ENCODE measurements at regions not wholly inside any gene's neighbourhood (a gene's known extent, or its start where the extent isn't known, plus 50 kb on each side); places are given as distances from the start of the nearest gene placed in this dataset.

GRCh38 chr16:49939495-49939894, 83.6 kb upstream of the ZNF423 start:
- no peaks in the 10 kb centered on the region for H3K9me3 ChIP-seq (ENCODE audit: low read depth)
- no peak for TF ChIP-seq CTCF (IDR thresholded peaks at IDR 0.05; ENCODE audit: low read depth, low read length)
- H3K36me3 ChIP-seq, result no peaks in the 10 kb centered on the region
- H3K27ac ChIP-seq, result no peak overlapping the region
- no peak overlapping the region for H3K4me3 ChIP-seq
- no peaks in the 10 kb centered on the region for H3K27me3 ChIP-seq
- H3K4me1 ChIP-seq (ENCODE audit: low read depth), result no peaks in the 10 kb centered on the region
- no peak for DNase-seq (ENCODE audit: low read depth in 1 of 2, low spot score in 1 of 2)

GRCh38 chr16:49940464-49941224, 84.4 kb upstream of the CNEP1R1 start:
- Histone ChIP-seq H3K9me3 (ENCODE audit: low read depth) (no peaks in the 10 kb centered on the region), H3K36me3 (no peaks in the 10 kb centered on the region), H3K27me3 (no peaks in the 10 kb centered on the region), H3K4me1 (ENCODE audit: low read depth) (no peaks in the 10 kb centered on the region), H3K27ac (no peak overlapping the region), H3K4me3 (no peak overlapping the region)
- DNase-seq (ENCODE audit: low read depth in 1 of 2, low spot score in 1 of 2), result no peak
- no peak for TF ChIP-seq CTCF (IDR thresholded peaks at IDR 0.05; ENCODE audit: low read depth, low read length)

- Histone ChIP-seq H3K27me3 (no peaks in the 10 kb centered on the region), H3K9me3 (ENCODE audit: low read depth) (no peaks in the 10 kb centered on the region), H3K4me1 (ENCODE audit: low read depth) (no peaks in the 10 kb centered on the region), H3K27ac (no peak overlapping the region), H3K4me3 (no peak overlapping the region), H3K36me3 (no peaks in the 10 kb centered on the region)
- TF ChIP-seq CTCF (IDR thresholded peaks at IDR 0.05; ENCODE audit: low read depth, low read length), result no peak
- DNase-seq (ENCODE audit: low read depth in 1 of 2, low spot score in 1 of 2), result no peak
Observed at GRCh38 chr16:49944221-49944620, 80.8 kb upstream of the CNEP1R1 start.

- DNase-seq (ENCODE audit: low read depth in 1 of 2, low spot score in 1 of 2), result no peak
- no peaks in the 10 kb centered on the region for H3K4me1 ChIP-seq (ENCODE audit: low read depth)
- no peak overlapping the region for H3K27ac ChIP-seq
- H3K9me3 ChIP-seq (ENCODE audit: low read depth), result no peaks in the 10 kb centered on the region
- H3K36me3 ChIP-seq, result no peaks in the 10 kb centered on the region
- no peaks in the 10 kb centered on the region for H3K27me3 ChIP-seq
- no peak for TF ChIP-seq CTCF (IDR thresholded peaks at IDR 0.05; ENCODE audit: low read depth, low read length)
- no peak overlapping the region for H3K4me3 ChIP-seq
Observed at GRCh38 chr16:49947907-49948678, 76.9 kb upstream of the CNEP1R1 start.

GRCh38 chr16:49951574-49952195, 73.3 kb upstream of the CNEP1R1 start:
- Histone ChIP-seq H3K9me3 (ENCODE audit: low read depth) (no peaks in the 10 kb centered on the region), H3K27ac (no peak overlapping the region), H3K4me1 (ENCODE audit: low read depth) (no peaks in the 10 kb centered on the region), H3K36me3 (no peaks in the 10 kb centered on the region), H3K27me3 (no peaks in the 10 kb centered on the region), H3K4me3 (no peak overlapping the region)
- no peak for DNase-seq (ENCODE audit: low read depth in 1 of 2, low spot score in 1 of 2)
- TF ChIP-seq CTCF (IDR thresholded peaks at IDR 0.05; ENCODE audit: low read depth, low read length), result no peak

Data from cardiac muscle cell (in vitro differentiated cells and primary cell).